LHCN-M2 (cell line): ENCODE measurements at regions not wholly inside any gene's neighbourhood (a gene's known extent, or its start where the extent isn't known, plus 50 kb on each side); places are given as distances from the start of the nearest gene placed in this dataset.
"Not testable (repeated sequence)": the region's sequence is repeated elsewhere in the genome, so short reads cannot be mapped to it uniquely, and the experiment has no call there.

Experiments used
- DNase-seq: peaks from one replicate; pipeline ENCODE4 v3.0.0-alpha.2; 2012; ENCODE audit warnings: low read depth

DNA sequence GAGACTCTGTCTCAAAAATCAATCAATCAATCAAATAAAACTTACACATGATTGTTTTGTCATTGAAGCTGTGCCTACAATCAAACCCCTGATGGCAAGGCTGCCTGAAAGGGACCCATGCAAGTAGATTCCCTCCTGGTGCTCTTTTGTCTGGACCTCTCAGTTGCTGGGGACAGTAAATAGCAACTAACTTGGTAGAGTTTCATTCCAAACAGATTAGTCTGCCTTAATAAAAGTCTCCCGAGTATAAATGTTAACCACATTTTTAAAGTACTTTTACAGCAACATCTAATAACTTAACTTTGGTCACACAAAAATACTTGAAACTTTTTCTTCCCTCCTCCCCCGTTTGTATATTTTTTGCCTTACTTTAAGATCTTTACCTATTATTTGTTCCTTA is 105.5 kb downstream of the FEM1C start:
- DNase-seq: peak; percentile 80

DNA sequence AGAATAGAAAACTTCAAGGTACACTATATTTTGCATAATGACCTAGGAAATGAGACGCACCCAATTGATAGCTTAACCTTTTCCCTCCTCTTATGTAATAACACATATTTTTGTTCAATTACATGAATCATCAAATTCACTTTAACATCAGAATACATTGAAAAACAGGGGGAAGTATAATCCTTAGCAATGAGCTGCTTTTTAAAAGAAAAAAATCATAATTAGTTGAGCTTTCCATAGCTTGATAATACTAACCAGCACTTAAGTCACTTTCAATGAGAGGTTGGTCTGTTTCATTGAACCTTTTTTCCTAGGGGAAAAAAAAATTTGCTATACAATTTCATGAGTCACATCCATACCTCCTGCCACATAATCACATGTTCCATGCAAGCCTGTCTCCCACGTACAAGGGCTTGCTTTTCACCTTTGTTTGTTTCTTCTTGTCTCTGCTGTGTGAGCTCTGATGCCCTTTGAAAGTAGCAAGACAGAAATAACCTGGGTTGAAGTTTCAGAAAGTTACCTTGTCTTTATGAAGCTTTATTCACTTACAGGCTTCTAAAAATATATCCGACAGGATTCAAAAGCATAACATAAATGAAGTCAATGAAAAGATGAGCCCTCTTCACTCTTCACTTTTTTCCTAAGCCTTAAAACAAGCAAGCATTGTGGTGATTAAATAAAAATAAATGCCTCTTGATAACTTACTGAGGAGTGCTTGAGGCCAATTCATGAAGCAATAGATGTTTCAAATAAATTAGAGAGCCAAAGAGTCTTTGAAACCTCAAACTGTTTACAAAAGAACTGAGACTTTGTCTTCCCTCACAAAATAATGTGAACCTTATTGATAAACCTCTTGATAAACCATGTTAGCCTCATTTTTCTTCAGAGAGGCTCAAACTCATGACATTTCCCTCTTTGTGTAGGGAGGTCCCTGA is 108.5 kb downstream of the FEM1C start:
- no peak for DNase-seq

DNA sequence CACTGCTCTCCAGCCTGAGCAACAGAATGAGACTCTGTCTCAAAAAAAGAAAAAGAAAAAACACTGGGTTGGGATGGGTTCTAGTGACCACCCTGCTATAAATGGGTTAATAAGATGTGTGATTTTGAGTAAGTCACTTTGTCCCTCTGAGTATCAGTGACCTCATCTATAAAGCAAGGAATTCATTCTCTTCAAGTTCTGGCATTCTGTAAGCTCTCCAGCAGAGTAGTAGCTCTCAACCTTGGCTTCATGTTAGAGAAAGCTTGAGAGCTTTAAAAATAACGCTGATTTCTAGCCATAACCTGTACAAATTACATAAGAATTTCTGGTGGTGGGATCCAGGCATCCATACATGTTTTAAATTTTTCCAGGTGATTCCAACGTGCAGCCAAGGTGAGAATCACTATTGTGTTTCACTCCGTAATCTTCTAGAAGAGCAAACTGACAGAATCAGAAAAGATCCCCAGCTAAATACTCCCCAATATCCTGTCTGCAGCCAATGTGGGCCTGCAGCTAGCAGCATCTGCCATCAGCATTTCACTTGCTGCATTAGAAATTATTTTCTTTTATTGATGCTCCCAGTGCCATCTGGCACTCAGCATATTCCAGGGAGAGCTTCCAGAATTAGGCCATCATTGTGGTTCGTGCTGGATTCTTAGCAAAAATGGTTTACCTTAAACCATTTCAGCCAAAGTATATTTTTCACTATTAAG is 109.4 kb downstream of the FEM1C start:
- no peak for DNase-seq

DNA sequence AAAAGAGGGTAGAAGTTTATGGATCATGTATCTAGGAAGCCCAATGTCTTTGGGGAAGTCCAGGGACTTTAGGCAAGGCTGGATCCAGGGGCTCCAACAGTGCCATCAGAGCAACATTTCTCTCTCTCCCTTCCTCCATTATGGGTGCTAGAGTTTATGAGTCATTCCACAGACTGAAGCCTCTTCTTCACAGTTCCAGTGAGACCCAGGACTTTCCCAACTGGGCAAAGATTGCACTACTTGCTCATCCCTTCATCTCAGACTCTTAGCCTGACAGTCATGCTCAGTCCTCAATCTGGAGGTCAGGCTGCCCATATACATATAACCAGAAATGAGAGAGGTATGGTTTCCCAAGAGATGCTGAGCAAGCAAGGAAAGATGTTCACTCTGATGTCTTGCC is 110.7 kb downstream of the FEM1C start:
- no peak for DNase-seq

DNA sequence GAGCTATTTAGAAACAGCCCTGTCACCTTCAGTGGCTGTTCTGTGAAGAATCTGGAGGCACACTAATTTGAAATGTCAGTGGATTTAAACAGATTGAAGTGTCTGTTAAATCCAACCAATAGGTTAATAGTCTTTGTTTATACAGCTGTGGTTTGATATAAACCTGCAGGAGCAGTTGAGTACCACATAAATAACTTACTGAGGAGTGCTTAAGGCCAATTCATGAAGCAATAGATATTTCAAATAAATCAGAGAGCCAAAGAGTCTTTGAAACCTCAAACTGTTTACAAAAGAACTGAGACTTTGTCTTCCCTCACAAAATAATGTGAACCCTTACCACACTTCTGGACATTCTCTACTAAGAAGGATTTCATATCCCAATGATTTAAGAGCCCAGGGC is 111.9 kb downstream of the FEM1C start:
- peak; percentile 79 for DNase-seq

DNA sequence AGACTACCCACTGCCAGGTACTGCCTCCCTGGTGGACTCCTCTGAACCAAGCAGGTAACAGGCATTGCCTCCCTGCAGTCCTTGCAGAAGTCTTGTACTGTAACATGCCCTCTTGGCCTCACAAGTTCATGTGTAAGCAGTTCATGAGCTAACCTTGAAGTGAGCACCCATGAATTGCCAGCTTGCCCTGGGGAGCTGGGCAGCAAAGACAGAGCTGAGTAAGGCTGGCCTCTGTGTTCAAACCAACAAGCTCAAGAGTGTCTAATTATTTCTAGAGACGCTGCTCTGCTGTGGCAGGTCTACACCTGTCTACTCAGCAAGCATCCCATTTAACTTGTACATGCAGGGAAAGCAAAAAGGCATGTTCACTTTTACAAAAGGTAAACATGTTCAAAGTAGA is 113.5 kb downstream of the FEM1C start:
- no peak for DNase-seq

DNA sequence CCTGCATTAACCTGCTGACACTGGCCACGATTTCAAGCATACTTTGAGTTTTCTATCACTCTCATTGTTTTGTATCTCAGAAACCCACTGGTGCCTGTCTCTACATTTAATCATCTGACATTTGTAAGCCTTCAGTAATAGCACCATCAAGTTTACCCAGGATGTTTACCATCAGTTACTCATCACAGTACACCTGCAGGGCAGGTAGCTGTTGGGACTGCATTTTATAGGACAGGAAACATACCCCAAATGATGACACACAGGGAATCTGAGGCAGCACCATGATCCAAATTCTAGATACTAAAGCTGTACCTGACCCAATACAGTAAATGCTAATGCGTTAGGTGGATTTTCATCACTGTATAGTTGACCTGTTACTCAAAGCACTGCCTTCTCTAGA is 114.2 kb downstream of the FEM1C start:
- DNase-seq: no peak

DNA sequence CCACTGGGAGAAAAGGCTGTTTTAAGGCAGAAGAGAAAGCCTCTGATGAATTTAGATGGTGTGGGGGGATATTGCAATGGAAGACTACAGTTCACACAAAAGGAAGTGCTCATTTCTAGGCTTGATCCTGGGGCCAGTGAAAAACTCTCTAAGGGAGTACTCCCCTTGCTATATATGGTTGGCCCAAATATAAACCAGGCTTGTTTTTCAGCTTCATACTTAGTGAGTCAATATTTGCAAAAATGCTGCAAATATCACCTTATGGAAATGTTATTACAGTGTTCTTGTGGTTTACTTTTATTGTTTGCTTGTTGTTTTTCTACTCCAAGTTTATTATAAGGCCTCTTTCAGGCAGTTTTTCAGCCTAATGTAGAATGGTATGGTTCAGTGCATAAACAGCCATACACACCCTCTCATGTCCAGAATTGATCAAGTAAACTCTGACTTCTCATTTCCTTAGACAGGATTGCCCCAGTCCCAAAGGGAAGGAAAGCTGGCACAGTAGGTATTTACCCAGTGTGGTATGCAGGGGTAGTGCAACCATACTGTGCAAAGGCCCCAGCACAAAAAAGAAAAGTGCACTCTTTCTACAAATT is 115.1 kb downstream of the FEM1C start:
- no peak for DNase-seq

DNA sequence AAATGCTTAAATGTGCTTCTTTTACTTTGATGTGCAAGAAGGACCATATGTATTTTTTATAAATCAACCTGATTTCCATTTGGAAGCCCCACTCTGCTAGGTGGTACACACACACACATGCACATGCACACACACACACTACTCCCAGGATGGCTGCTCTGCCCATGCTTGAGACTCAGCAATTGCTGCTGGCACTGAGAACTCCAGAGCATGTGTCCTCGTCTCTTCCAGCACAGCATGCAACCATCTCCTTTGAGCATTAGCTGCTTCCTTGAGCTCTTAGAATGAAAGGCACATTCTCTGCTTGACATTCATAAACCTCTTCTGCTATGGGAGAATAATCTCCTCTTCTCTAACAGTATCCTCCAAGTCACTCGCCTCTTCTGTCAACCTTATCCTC is 115.9 kb downstream of the FEM1C start:
- no peak for DNase-seq

DNA sequence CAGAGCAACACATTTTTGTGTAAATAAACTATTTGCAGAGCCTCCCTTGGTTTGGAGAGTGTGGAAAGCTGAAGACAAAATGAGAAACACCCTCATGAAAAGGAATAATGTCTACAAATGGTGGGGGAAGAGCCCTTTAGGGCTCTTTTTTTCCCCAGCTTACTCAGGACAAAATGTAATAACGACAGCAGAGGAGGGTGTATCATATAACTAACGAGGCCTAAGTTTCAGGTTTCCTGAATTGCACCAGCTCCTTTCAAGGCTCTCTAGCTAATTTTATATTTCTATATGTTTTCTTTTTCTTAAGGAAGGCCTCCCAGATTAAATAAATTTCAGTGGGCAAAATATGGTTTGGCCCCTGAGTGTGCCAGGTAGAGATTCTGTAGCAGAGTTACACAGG is 116.3 kb downstream of the FEM1C start:
- no peak for DNase-seq

DNA sequence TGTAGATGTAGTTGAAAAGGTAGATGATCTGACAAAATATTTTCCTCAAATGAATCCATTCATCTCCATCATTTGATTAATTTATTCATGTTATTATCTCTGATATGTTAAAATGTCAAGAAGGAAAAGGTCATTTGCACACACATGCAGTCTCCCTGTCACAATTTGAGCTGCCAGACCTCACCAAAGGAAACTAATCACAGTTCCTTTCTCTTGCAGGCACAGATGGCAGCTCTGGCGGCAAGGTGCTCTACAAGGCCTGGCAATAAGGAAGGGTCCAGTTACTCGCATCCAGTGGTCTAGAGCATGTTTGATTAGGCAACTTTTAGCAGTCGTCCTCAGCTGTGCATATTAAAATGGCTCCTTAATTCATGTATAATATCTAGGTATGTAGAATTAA is 120.1 kb downstream of the FEM1C start:
- DNase-seq: no peak

DNA sequence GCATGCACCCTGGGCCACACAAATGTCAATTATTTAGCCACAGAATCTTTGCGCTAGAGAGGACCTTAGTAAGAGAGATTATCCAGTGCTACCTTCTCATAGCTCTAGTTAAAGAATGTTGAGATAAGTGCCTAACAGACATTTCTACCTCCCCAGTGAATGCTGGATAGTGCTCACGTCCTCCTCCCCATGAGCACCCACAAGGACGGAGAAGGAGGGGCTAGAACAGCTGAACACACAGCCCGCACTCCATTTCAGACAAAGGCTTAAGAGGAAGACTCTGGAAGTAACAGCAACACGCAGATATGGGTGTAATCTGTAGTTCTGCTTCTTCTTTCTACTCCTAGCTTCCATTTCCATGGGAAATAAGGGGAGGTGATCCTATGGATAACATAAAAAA is 120.5 kb downstream of the FEM1C start:
- DNase-seq: peak; percentile 56

DNA sequence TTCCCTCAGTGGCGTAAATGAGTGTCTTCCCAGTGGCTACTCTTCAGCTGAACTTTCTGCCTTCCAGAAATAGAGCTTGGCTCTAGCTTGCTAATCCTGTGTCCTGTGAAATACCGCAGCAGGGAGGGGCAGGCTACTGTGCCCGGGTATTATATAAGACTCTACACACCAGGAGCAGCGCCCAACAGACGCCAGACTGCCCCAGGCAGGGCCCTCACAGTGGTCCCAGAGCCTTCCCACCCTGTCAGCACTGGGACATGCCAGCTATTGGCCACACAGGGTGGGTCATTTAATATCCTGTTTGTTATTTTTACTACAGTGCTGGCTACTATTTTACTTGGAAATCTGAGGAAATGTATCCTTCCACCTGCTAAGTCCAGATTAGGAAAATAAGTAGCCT is 121.0 kb downstream of the FEM1C start:
- peak; percentile 66 for DNase-seq

DNA sequence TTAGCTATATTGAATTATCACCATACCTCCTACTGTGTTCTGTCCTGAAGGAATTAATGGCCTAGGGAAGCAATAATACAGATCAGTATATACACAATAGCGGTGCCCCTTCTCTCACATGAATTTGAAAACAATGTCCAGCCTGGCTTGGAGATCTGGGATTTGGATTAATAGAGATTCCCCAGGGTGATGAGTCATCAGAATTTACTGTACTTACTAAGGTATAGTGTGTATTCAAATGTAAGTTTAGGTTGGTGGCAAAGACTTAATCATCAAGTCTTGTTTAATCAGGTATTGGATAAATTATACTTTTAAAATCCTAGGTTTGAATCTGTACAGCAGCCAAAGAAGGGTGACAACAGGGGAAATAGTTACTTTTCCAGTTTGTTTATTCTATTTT is 121.5 kb downstream of the FEM1C start:
- DNase-seq: peak; percentile 61

DNA sequence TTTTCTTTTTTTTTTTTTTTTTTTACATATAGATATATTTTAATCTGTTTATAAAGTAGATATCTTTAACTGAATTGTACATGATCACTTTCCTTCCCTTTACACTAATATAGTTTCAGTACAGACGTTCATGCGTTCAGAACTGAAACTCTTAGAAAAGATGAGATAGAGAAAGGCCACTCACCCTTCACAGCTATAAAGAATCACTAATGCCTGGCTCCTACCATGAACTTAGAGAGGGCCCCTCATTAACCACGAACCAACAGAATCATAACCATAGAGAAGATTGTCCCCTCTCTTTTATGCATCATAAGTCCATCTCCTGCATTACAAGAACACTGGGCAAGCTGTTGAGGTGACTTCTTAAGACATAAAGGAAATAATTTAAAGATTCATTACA is 123.8 kb downstream of the FEM1C start:
- not testable (repeated sequence) for DNase-seq

DNA sequence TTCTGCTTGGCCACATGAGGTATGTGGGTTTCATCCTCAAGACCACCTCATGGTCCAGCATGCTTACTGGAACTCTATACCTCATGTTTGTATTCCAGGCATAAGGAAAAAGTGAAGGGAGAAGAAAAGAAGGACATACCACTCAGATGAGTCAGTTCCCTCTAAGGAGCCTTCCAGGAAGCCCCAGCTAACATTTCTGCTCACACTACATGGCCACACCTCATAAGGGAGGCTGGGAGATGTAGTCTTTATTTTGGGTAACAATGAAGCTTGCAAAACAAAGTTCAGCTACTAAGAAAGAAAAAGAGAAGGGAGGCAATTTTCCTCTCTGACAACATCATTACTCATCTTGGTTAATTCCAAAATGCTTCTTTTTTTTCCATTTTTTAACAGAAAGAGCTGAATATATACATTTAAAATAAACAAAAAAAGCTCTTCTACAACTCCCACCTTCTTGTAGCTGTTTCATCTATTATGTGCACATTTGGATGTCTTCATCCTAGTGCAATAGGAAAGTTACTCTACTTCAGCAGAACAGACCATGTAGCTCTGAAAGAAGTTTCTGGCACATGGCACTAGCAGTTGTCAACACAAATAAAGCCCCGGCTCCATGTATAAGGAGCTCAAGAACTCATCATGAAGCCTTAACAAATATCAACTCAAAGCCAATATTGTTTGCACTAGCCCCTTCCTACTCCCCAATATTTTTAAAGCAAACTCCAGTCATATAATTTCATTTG is 123.6 kb upstream of the CCDC112 start:
- DNase-seq: peak; percentile 97

DNA sequence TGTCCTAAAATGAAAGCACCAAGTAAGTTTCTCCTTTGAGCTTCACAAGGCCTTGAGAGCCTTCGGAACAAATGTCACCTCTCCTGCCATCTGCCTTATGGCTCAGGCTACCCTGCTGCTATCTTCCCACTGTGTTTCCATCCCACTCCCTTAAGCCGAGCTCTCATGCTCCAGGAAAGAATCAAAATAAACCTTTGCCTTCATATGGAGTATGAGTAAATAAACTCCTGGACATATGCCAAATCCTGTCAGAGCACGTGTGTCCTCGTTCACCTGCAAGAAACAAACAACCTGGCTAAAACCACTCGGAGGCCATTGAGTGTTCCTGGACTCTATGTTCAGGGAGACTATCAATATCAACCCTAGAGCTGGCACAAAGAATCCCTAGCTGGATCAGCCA is 122.3 kb upstream of the CCDC112 start:
- DNase-seq: no peak

DNA sequence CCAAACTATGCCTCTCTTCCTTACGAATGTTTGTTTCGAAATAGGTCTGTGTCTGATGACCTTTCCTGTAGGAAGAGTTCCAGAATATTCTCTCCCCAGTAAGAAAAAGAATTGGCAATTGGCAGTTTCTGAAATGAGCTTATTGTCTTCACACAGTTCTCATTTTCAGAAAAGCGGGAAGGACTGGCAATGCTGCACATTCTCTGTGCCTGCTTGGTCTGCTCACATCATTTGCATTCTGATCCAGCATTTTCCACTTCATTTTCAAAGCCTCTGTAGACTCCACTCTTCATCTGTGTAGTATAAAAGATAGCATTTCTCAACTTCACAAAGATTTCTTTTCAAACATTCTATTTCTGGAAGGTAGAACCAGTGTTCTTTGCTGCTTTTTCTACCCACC is 120.6 kb upstream of the CCDC112 start:
- DNase-seq: no peak

DNA sequence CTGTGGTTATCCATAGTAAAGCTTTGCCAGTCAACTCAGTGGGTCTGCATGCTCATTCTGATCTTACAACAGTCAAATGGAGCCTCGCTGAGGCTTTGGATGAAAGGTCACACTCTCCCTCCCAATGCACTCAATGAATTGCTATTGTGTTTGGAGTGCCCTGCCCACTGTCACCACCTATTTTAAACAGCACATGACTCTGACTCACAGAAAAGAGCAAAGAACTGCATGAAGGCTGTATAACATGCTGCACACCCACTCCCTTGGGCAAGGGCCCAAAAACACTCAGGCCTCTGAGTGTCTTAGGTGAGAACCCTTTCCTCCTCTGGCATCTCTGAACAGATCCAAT is 118.7 kb upstream of the CCDC112 start:
- DNase-seq: peak; percentile 73

DNA sequence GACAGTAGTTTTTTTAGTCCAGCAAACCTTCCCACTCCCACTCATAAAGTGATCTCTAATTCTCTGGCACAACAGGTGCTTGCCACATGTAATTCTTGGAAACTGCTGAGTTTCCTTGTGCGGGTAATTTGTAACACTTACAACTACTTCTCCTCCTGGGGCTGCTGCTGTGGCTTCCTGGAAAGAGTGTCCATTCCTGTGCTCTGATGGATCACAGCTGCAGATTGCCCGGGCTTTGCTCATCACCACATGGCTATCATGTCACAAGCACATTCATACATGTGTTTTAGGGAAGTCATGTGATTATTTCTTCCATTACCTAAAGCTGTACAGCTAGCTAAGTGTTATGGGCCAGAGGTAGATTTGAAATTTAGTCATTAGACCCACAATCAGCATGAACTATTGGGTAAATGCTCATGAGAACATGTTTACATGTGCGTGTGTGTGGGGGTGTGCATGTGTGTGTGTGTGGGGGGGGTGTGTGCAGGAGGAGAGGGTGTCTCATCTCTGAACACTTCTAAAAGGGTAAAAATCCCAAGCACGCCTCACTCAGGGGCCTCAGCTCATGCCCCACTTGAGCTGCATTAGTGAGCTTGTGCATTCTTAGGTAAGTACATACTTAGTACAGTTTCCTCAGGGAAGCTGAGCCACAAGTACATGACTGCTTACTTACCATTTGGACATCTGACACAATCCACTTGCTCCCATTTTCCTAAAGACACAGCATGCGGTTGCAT is 118.1 kb upstream of the CCDC112 start:
- DNase-seq: peak; percentile 98

DNA sequence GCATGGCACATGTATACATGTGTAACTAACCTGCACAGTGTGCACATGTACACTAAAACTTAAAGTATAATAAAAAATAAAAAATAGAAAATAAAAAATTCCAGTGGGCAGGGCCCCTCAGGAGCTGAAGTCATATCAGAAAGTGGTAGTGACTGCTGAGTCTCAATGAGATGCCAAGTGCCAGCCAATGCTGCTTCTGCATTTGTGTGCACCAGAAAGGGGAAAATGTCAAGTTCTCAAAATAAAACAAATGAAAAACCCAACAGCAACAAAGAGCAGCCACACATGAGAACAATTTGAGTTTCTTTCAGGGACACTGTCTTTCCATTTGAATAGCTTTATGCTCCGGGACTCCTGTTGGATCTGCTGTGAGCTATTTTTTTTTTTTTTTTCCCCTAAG is 117.2 kb upstream of the CCDC112 start:
- DNase-seq: no peak
